ENCODE measurements at regions not wholly inside any gene's neighbourhood (a gene's known extent, or its start where the extent isn't known, plus 50 kb on each side); places are given as distances from the start of the nearest gene placed in this dataset.

GRCh38 chr10:111773950-111774349, 409.6 kb downstream of the GPAM start:
- Mint-ChIP-seq H3K9me3 (peaks cover 0 to 3% (median 0%) of the 10 kb centered on the region in 7 donors), H3K4me3 (no peak overlapping the region), H3K27me3 (no peaks in the 10 kb centered on the region), H3K27ac (no peak overlapping the region), H3K4me1 (no peaks in the 10 kb centered on the region), H3K36me3 (no peaks in the 10 kb centered on the region)
- Histone ChIP-seq H3K27me3 (ENCODE audit: control insufficient read depth, insufficient read depth, low read length) (no peaks in the 10 kb centered on the region), H3K27ac (ENCODE audit: insufficient read depth, low read length, poor library complexity, severe bottlenecking) (no peak overlapping the region), H3K9me3 (ENCODE audit: control insufficient read depth in 2 of 2, low read length in 2 of 2) (no peaks in the 10 kb centered on the region), H3K4me3 (ENCODE audit: low read depth, low read length) (no peak overlapping the region), H3K4me1 (ENCODE audit: control insufficient read depth, insufficient read depth, low read length, poor library complexity, severe bottlenecking) (no peaks in the 10 kb centered on the region), H3K36me3 (ENCODE audit: control insufficient read depth, insufficient read depth, low read length) (no peaks in the 10 kb centered on the region)
- DNase-seq (no peak), ATAC-seq (ENCODE audit: low read depth in 2 of 2) (no peak)

GRCh38 chr10:111774486-111774885, 409.1 kb downstream of the GPAM start:
- H3K36me3 ChIP-seq (ENCODE audit: control insufficient read depth, insufficient read depth, low read length): no peaks in the 10 kb centered on the region
- no peak overlapping the region for H3K4me3 ChIP-seq (ENCODE audit: low read depth, low read length)
- Mint-ChIP-seq H3K4me1 (no peaks in the 10 kb centered on the region), H3K9me3 (peaks cover 0 to 3% (median 0%) of the 10 kb centered on the region in 7 donors), H3K4me3 (no peak overlapping the region), H3K36me3 (no peaks in the 10 kb centered on the region), H3K27ac (no peak overlapping the region), H3K27me3 (no peaks in the 10 kb centered on the region)
- H3K4me1 ChIP-seq (ENCODE audit: control insufficient read depth, insufficient read depth, low read length, poor library complexity, severe bottlenecking): no peaks in the 10 kb centered on the region
- ATAC-seq (ENCODE audit: low read depth in 2 of 2) (no peak), DNase-seq (no peak)
- no peaks in the 10 kb centered on the region for H3K27me3 ChIP-seq (ENCODE audit: control insufficient read depth, insufficient read depth, low read length)
- no peaks in the 10 kb centered on the region for H3K9me3 ChIP-seq (ENCODE audit: control insufficient read depth in 2 of 2, low read length in 2 of 2)
- no peak overlapping the region for H3K27ac ChIP-seq (ENCODE audit: insufficient read depth, low read length, poor library complexity, severe bottlenecking)

GRCh38 chr10:111784436-111784835, 399.1 kb downstream of the GPAM start:
- H3K27ac ChIP-seq (ENCODE audit: insufficient read depth, low read length, poor library complexity, severe bottlenecking): no peak overlapping the region
- H3K4me1 Mint-ChIP-seq: no peaks in the 10 kb centered on the region
- no peaks in the 10 kb centered on the region for H3K9me3 ChIP-seq (ENCODE audit: control insufficient read depth in 2 of 2, low read length in 2 of 2)
- H3K4me3 ChIP-seq (ENCODE audit: low read depth, low read length): no peak overlapping the region
- ATAC-seq (ENCODE audit: low read depth in 2 of 2) (no peak), DNase-seq (no peak)
- no peaks in the 10 kb centered on the region for H3K27me3 Mint-ChIP-seq
- H3K36me3 Mint-ChIP-seq: no peaks in the 10 kb centered on the region
- H3K4me3 Mint-ChIP-seq: no peak overlapping the region
- H3K36me3 ChIP-seq (ENCODE audit: control insufficient read depth, insufficient read depth, low read length): no peaks in the 10 kb centered on the region
- H3K4me1 ChIP-seq (ENCODE audit: control insufficient read depth, insufficient read depth, low read length, poor library complexity, severe bottlenecking): no peaks in the 10 kb centered on the region
- no peaks in the 10 kb centered on the region for H3K27me3 ChIP-seq (ENCODE audit: control insufficient read depth, insufficient read depth, low read length)
- H3K9me3 Mint-ChIP-seq: peaks cover 0 to 5% (median 0%) of the 10 kb centered on the region in 7 donors
- no peak overlapping the region for H3K27ac Mint-ChIP-seq

GRCh38 chr10:111784946-111785465, 398.6 kb downstream of the GPAM start:
- Mint-ChIP-seq H3K27ac (no peak overlapping the region), H3K36me3 (no peaks in the 10 kb centered on the region)
- no peak for ATAC-seq (ENCODE audit: low read depth in 2 of 2)

GRCh38 chr10:111785921-111786320, 397.6 kb downstream of the GPAM start:
- H3K27me3 Mint-ChIP-seq: no peaks in the 10 kb centered on the region
- H3K4me3 Mint-ChIP-seq: no peak overlapping the region
- H3K27me3 ChIP-seq (ENCODE audit: control insufficient read depth, insufficient read depth, low read length): no peaks in the 10 kb centered on the region
- no peaks in the 10 kb centered on the region for H3K36me3 Mint-ChIP-seq
- ATAC-seq (ENCODE audit: low read depth in 2 of 2) (no peak), DNase-seq (no peak)
- H3K9me3 ChIP-seq (ENCODE audit: control insufficient read depth in 2 of 2, low read length in 2 of 2): no peaks in the 10 kb centered on the region
- H3K4me3 ChIP-seq (ENCODE audit: low read depth, low read length): no peak overlapping the region
- no peak overlapping the region for H3K27ac Mint-ChIP-seq
- no peak overlapping the region for H3K27ac ChIP-seq (ENCODE audit: insufficient read depth, low read length, poor library complexity, severe bottlenecking)
- H3K4me1 ChIP-seq (ENCODE audit: control insufficient read depth, insufficient read depth, low read length, poor library complexity, severe bottlenecking): no peaks in the 10 kb centered on the region
- peaks cover 0 to 8% (median 0%) of the 10 kb centered on the region in 7 donors for H3K9me3 Mint-ChIP-seq
- no peaks in the 10 kb centered on the region for H3K4me1 Mint-ChIP-seq
- H3K36me3 ChIP-seq (ENCODE audit: control insufficient read depth, insufficient read depth, low read length): no peaks in the 10 kb centered on the region

More at GRCh38 chr10:111784946-111785465, 398.6 kb downstream of the GPAM start:
- no peak for DNase-seq
- Mint-ChIP-seq H3K4me1 (no peaks in the 10 kb centered on the region), H3K4me3 (no peak overlapping the region), H3K9me3 (peaks cover 0 to 5% (median 0%) of the 10 kb centered on the region in 7 donors), H3K27me3 (no peaks in the 10 kb centered on the region)
- Histone ChIP-seq H3K27ac (ENCODE audit: insufficient read depth, low read length, poor library complexity, severe bottlenecking) (no peak overlapping the region), H3K4me1 (ENCODE audit: control insufficient read depth, insufficient read depth, low read length, poor library complexity, severe bottlenecking) (no peaks in the 10 kb centered on the region), H3K4me3 (ENCODE audit: low read depth, low read length) (no peak overlapping the region), H3K36me3 (ENCODE audit: control insufficient read depth, insufficient read depth, low read length) (no peaks in the 10 kb centered on the region), H3K27me3 (ENCODE audit: control insufficient read depth, insufficient read depth, low read length) (no peaks in the 10 kb centered on the region), H3K9me3 (ENCODE audit: control insufficient read depth in 2 of 2, low read length in 2 of 2) (no peaks in the 10 kb centered on the region)

- no peak overlapping the region for H3K27ac Mint-ChIP-seq
- Histone ChIP-seq H3K27ac (ENCODE audit: insufficient read depth, low read length, poor library complexity, severe bottlenecking) (no peak overlapping the region), H3K36me3 (ENCODE audit: control insufficient read depth, insufficient read depth, low read length) (no peaks in the 10 kb centered on the region), H3K27me3 (ENCODE audit: control insufficient read depth, insufficient read depth, low read length) (no peaks in the 10 kb centered on the region), H3K4me3 (ENCODE audit: low read depth, low read length) (no peak overlapping the region), H3K4me1 (ENCODE audit: control insufficient read depth, insufficient read depth, low read length, poor library complexity, severe bottlenecking) (no peaks in the 10 kb centered on the region), H3K9me3 (ENCODE audit: control insufficient read depth in 2 of 2, low read length in 2 of 2) (no peaks in the 10 kb centered on the region)
- no peaks in the 10 kb centered on the region for H3K4me1 Mint-ChIP-seq
- no peak overlapping the region for H3K4me3 Mint-ChIP-seq
- peaks cover 0 to 12% (median 0%) of the 10 kb centered on the region in 7 donors for H3K9me3 Mint-ChIP-seq
- ATAC-seq (ENCODE audit: low read depth in 2 of 2) (no peak), DNase-seq (no peak)
- H3K36me3 Mint-ChIP-seq: no peaks in the 10 kb centered on the region
- no peaks in the 10 kb centered on the region for H3K27me3 Mint-ChIP-seq
Observed at GRCh38 chr10:111789821-111790220, 393.7 kb downstream of the GPAM start.

GRCh38 chr10:111801841-111802240, 381.7 kb downstream of the GPAM start:
- DNase-seq (no peak), ATAC-seq (ENCODE audit: low read depth in 2 of 2) (no peak)
- Histone ChIP-seq H3K27ac (ENCODE audit: insufficient read depth, low read length, poor library complexity, severe bottlenecking) (no peak overlapping the region), H3K4me1 (ENCODE audit: control insufficient read depth, insufficient read depth, low read length, poor library complexity, severe bottlenecking) (no peaks in the 10 kb centered on the region), H3K36me3 (ENCODE audit: control insufficient read depth, insufficient read depth, low read length) (no peaks in the 10 kb centered on the region), H3K27me3 (ENCODE audit: control insufficient read depth, insufficient read depth, low read length) (no peaks in the 10 kb centered on the region), H3K4me3 (ENCODE audit: low read depth, low read length) (no peak overlapping the region), H3K9me3 (ENCODE audit: control insufficient read depth in 2 of 2, low read length in 2 of 2) (no peaks in the 10 kb centered on the region)
- H3K4me3 Mint-ChIP-seq: no peak overlapping the region
- H3K4me1 Mint-ChIP-seq: no peaks in the 10 kb centered on the region
- H3K9me3 Mint-ChIP-seq: peaks cover 0 to 5% (median 2%) of the 10 kb centered on the region in 7 donors
- no peaks in the 10 kb centered on the region for H3K27me3 Mint-ChIP-seq
- H3K27ac Mint-ChIP-seq: no peak overlapping the region
- H3K36me3 Mint-ChIP-seq: no peaks in the 10 kb centered on the region

- no peaks in the 10 kb centered on the region for H3K36me3 Mint-ChIP-seq
- H3K4me3 ChIP-seq (ENCODE audit: low read depth, low read length): no peak overlapping the region
- no peak overlapping the region for H3K4me3 Mint-ChIP-seq
Observed at GRCh38 chr10:111804781-111805180, 378.8 kb downstream of the GPAM start.

More at GRCh38 chr10:111804781-111805180, 378.8 kb downstream of the GPAM start:
- no peak overlapping the region for H3K27ac ChIP-seq (ENCODE audit: insufficient read depth, low read length, poor library complexity, severe bottlenecking)
- DNase-seq (no peak), ATAC-seq (ENCODE audit: low read depth in 2 of 2) (no peak)
- H3K9me3 Mint-ChIP-seq: peaks cover 0 to 5% (median 1%) of the 10 kb centered on the region in 7 donors
- H3K27me3 Mint-ChIP-seq: no peaks in the 10 kb centered on the region
- H3K27me3 ChIP-seq (ENCODE audit: control insufficient read depth, insufficient read depth, low read length): no peaks in the 10 kb centered on the region
- H3K4me1 Mint-ChIP-seq: no peaks in the 10 kb centered on the region
- no peaks in the 10 kb centered on the region for H3K36me3 ChIP-seq (ENCODE audit: control insufficient read depth, insufficient read depth, low read length)
- H3K4me1 ChIP-seq (ENCODE audit: control insufficient read depth, insufficient read depth, low read length, poor library complexity, severe bottlenecking): no peaks in the 10 kb centered on the region
- no peaks in the 10 kb centered on the region for H3K9me3 ChIP-seq (ENCODE audit: control insufficient read depth in 2 of 2, low read length in 2 of 2)
- no peak overlapping the region for H3K27ac Mint-ChIP-seq
